ENCODE measurements at regions not wholly inside any gene's neighbourhood (a gene's known extent, or its start where the extent isn't known, plus 50 kb on each side); places are given as distances from the start of the nearest gene placed in this dataset.

DNA sequence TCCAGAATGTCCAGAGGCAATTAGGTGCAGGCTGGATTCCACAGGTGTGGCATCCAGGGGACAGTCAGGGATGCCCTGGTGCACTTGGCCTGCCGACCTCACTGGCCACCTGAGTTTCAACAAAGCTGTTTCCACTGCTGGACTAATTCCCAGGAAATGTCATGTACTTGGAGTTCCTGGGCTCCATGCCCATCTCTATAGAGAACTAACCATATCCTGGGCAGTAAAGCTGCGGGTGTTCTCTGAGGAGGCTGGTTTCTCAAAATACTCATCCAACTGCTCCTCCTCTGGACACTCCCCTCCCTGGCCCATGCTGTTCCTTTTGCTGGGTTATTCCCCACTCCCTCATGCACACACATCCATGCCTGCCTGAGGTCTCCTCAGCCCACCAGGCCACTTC lies 161.9 kb upstream of the SKOR2 start:
- TF ChIP-seq, protein P1, sequence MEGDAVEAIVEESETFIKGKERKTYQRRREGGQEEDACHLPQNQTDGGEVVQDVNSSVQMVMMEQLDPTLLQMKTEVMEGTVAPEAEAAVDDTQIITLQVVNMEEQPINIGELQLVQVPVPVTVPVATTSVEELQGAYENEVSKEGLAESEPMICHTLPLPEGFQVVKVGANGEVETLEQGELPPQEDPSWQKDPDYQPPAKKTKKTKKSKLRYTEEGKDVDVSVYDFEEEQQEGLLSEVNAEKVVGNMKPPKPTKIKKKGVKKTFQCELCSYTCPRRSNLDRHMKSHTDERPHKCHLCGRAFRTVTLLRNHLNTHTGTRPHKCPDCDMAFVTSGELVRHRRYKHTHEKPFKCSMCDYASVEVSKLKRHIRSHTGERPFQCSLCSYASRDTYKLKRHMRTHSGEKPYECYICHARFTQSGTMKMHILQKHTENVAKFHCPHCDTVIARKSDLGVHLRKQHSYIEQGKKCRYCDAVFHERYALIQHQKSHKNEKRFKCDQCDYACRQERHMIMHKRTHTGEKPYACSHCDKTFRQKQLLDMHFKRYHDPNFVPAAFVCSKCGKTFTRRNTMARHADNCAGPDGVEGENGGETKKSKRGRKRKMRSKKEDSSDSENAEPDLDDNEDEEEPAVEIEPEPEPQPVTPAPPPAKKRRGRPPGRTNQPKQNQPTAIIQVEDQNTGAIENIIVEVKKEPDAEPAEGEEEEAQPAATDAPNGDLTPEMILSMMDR (IDR thresholded peaks at IDR 0.05; ENCODE audit: low read depth, low read length, missing control alignments), result no peak
- no peak overlapping the region for H3K4me3 ChIP-seq (ENCODE audit: low read depth, low read length)
- in situ Hi-C loops (cut with HindIII; ENCODE audit: low sequenced_read_pairs), result no loop called here
- peak; percentile 73 for DNase-seq (ENCODE audit: low read depth)

DNA sequence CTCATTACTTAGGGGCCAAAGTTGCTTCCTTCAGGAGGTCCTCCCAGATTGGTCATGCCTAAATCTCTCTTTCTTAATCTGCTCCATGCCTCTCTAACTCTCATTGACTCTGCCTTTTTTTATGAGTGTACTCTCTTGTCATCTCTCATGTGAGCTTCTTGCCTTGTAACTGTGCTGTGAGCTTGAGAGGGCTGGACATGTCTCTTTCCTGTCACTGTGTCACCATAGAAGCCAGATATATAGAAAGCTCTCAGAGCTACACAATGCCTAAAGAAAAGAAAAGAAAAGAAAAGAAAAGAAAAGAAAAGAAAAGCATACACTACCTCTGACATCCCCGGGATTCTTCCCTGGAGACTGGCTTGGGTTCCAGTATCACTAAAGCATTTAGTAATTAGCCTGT lies 161.5 kb upstream of the SKOR2 start:
- in situ Hi-C loops (cut with HindIII; ENCODE audit: low sequenced_read_pairs), result no loop called here
- H3K4me3 ChIP-seq (ENCODE audit: low read depth, low read length), result no peak overlapping the region
- TF ChIP-seq, protein P1 (IDR thresholded peaks at IDR 0.05; ENCODE audit: low read depth, low read length, missing control alignments), result no peak
- no peak for DNase-seq (ENCODE audit: low read depth)

DNA sequence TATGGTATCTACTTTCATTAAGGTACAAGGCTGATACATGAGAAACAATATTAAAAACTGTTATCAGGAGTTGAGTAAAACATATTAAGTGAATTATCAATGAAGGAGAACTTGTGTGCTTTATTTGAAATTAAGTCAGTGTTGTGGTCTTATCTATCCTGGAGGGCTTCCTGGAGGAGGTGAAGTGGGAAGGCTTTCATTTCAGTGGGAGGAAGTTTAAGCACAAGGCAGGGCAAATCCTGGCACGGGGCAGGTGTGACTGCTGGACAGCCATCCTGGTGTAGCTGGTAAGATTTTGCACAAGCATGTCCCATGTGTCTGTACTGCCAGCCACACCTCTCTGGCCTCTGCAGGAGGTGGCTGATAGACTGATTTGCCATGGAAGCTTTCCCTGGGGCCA lies 159.7 kb upstream of the SKOR2 start:
- TF ChIP-seq, protein P1 (IDR thresholded peaks at IDR 0.05; ENCODE audit: low read depth, low read length, missing control alignments), result no peak
- in situ Hi-C loops (cut with HindIII; ENCODE audit: low sequenced_read_pairs), result no loop called here
- no peak overlapping the region for H3K4me3 ChIP-seq (ENCODE audit: low read depth, low read length)
- no peak for DNase-seq (ENCODE audit: low read depth)

DNA sequence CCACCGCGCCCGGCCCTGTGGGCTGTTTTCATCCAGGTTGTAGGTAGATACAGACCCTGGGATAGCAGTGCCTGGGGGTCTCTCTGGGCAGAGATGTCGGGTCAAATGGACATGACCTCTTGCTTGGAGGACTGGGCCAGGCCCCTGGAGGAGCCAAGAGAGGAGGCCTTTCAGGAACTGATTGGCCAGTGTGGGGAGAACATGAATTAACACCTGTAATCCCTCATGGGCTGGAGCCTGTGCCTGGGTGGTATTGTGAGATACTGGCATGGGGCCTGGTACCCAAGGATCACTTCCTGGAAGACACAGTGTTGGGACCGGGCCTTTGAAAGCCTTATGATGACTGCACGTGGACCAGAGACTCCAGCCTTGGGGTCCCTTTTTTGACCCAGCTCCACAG lies 158.7 kb upstream of the SKOR2 start:
- no peak overlapping the region for H3K4me3 ChIP-seq (ENCODE audit: low read depth, low read length)
- in situ Hi-C loops (cut with HindIII; ENCODE audit: low sequenced_read_pairs), result no loop called here
- DNase-seq (ENCODE audit: low read depth), result no peak
- TF ChIP-seq, protein P1 (IDR thresholded peaks at IDR 0.05; ENCODE audit: low read depth, low read length, missing control alignments), result no peak

DNA sequence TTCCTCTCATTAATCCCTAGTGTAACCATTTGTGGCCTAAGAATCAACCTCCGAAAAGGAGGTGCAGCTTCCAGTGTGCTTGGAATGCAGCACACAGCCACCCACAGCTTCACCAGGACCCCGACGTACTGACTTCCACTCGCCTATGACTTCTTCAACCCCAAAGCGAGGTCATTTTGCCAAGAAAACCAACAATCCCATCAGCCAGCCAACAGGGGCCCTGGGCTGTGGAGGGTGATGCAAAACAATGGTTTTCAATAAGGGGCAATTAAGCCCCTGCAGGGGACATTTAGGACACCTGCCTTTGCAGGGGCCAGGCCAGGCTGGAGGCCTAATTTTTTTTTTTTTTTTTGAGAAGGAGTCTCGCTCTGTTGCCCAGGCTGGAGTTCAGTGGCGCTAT lies 158.1 kb upstream of the SKOR2 start:
- no peak for DNase-seq (ENCODE audit: low read depth)
- in situ Hi-C loops (cut with HindIII; ENCODE audit: low sequenced_read_pairs), result no loop called here
- H3K4me3 ChIP-seq (ENCODE audit: low read depth, low read length), result no peak overlapping the region
- TF ChIP-seq, protein P1 (IDR thresholded peaks at IDR 0.05; ENCODE audit: low read depth, low read length, missing control alignments), result no peak

DNA sequence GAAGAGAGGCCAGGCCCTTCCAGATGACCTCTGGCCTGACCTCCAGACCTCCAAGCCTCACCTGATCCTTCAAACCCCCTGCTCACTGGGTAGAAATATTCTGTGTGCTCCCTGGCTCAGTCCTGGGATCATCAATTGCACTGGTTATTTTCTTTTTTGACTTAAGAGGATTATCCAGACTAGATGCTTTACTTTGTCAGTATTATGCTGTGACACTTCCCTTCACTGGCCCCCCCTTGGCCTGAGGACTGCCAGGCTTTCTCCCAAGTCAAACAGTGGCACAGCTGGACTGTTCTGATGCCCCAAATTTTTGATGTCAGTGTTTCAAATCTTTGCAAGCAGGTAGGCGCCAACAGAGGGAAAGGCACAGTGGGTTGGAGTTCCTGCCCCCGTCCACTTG lies 156.3 kb upstream of the SKOR2 start:
- TF ChIP-seq, protein P1 (IDR thresholded peaks at IDR 0.05; ENCODE audit: low read depth, low read length, missing control alignments), result no peak
- in situ Hi-C loops (cut with HindIII; ENCODE audit: low sequenced_read_pairs), result no loop called here
- no peak for DNase-seq (ENCODE audit: low read depth)
- H3K4me3 ChIP-seq (ENCODE audit: low read depth, low read length), result no peak overlapping the region

DNA sequence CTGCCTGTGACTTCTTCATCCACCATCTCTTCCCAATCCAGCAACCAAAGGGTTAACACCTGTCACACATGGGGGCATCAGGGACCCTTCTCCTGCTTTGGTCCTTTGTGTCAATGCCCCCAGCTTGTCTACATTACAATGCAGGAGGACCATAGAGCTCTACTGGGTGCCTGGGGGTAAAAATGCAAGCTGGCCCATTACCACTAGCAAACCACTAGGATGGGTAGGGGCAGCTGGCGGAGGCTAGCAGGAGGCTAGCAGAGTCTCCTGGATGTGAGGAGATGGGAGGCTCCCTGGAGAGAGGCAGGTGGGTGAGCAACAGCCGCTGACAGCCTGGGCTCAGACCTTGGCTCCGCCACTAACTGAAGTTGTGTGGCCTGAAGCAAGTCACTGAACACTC lies 153.4 kb upstream of the SKOR2 start:
- in situ Hi-C loops (cut with HindIII; ENCODE audit: low sequenced_read_pairs), result no loop called here
- H3K4me3 ChIP-seq (ENCODE audit: low read depth, low read length), result no peak overlapping the region
- TF ChIP-seq, protein P1 (IDR thresholded peaks at IDR 0.05; ENCODE audit: low read depth, low read length, missing control alignments), result no peak
- DNase-seq (ENCODE audit: low read depth), result no peak

All from astrocyte of the cerebellum (primary cell).